CD14-positive monocyte (primary cell): ENCODE measurements at regions not wholly inside any gene's neighbourhood (a gene's known extent, or its start where the extent isn't known, plus 50 kb on each side); places are given as distances from the start of the nearest gene placed in this dataset.

ENCODE experiments used
- DNase-seq, 3 donors: peaks; one replicate each; pipeline ENCODE4 v3.0.0-alpha.2; 2011 to 2022
- H2AFZ ChIP-seq: 2 replicates; pipeline ENCODE4 v1.6.0; 2012; ENCODE audit warnings: mild to moderate bottlenecking, low read depth, low read length, inconsistent platforms; ENCODE audit not compliant: insufficient read depth, poor library complexity, severe bottlenecking
- H3K27ac ChIP-seq, 2 donors: 1 replicate in 1 of 2; 2 replicates in 1 of 2; pipeline ENCODE4 v1.5.1; 2012 to 2013; ENCODE audit warnings: low read length in 2 of 2, control low read depth in 1 of 2, inconsistent platforms in 1 of 2, low read depth in 1 of 2, mild to moderate bottlenecking in 1 of 2
- H3K27me3 ChIP-seq, 2 donors: one replicate each; pipeline versions ENCODE4 v1.6.0 to v1.6.1; 2011 to 2013; ENCODE audit warnings: low read length in 2 of 2; ENCODE audit not compliant: control insufficient read depth in 2 of 2, insufficient read depth in 2 of 2
- H3K36me3 ChIP-seq, 2 donors: replicated peaks in 1 of 2; 1 replicate in 1 of 2; 2 replicates in 1 of 2; pipeline versions ENCODE4 v1.5.1 to v1.6.1; 2012 to 2013; ENCODE audit warnings: low read length in 2 of 2, control low read depth in 1 of 2, inconsistent platforms in 1 of 2, mild to moderate bottlenecking in 1 of 2; ENCODE audit not compliant: insufficient read depth in 2 of 2, control insufficient read depth in 1 of 2
- H3K4me1 ChIP-seq, 2 donors: 1 replicate in 1 of 2; 2 replicates in 1 of 2; pipeline versions ENCODE4 v1.5.1 to v1.6.1; 2012 to 2013; ENCODE audit warnings: low read length in 2 of 2, control low read depth in 1 of 2, inconsistent platforms in 1 of 2, mild to moderate bottlenecking in 1 of 2, moderate library complexity in 1 of 2; ENCODE audit not compliant: insufficient read depth in 2 of 2, control insufficient read depth in 1 of 2
- H3K4me2 ChIP-seq: replicated peaks from 2 replicates; pipeline ENCODE3; 2012; ENCODE audit warnings: low read length, moderate library complexity, mild to moderate bottlenecking; ENCODE audit not compliant: poor library complexity, severe bottlenecking; ENCODE audit errors: extremely low read depth
- H3K4me3 ChIP-seq, 3 experiments: fragments of 200-600 bp in 1 of 3; sonication (generic) in 1 of 3; replicated peaks in 1 of 3; 1 replicate in 2 of 3; 2 replicates in 1 of 3; pipeline ENCODE4 v1.5.1; 2011 to 2013; ENCODE audit warnings: low read length in 3 of 3, mild to moderate bottlenecking in 3 of 3, control low read depth in 2 of 3, low read depth in 2 of 3, inconsistent platforms in 1 of 3, moderate library complexity in 1 of 3
- H3K79me2 ChIP-seq: 2 replicates; pipeline ENCODE4 v1.6.0; 2012; ENCODE audit warnings: mild to moderate bottlenecking, control low read depth, inconsistent platforms, low read length, moderate library complexity; ENCODE audit not compliant: insufficient read depth
- H3K9ac ChIP-seq: 2 replicates; pipeline ENCODE4 v1.6.0; 2017; ENCODE audit warnings: low read length, mild to moderate bottlenecking; ENCODE audit not compliant: insufficient read depth, poor library complexity, severe bottlenecking
- H3K9me3 ChIP-seq, 2 donors: replicated peaks in 1 of 2; 1 replicate in 1 of 2; 2 replicates in 1 of 2; pipeline versions ENCODE4 v1.5.1 to v1.6.1; 2012 to 2013; ENCODE audit warnings: low read length in 2 of 2, control low read depth in 1 of 2; ENCODE audit not compliant: control insufficient read depth in 1 of 2, insufficient read depth in 1 of 2
- H4K20me1 ChIP-seq: 2 replicates; pipeline ENCODE4 v1.6.0; 2012; ENCODE audit warnings: mild to moderate bottlenecking, low read length, control low read depth, moderate library complexity; ENCODE audit not compliant: insufficient read depth
- H3K27ac Mint-ChIP-seq, 7 donors: one replicate each; pipeline ENCODE4 v1.8.0; 2020; ENCODE audit warnings: mild to moderate bottlenecking in 7 of 7, mixed read lengths in 7 of 7, moderate library complexity in 6 of 7, inconsistent platforms in 2 of 7
- H3K27me3 Mint-ChIP-seq, 3 donors: one replicate each; pipeline ENCODE4 v1.8.0; 2021 to 2022; ENCODE audit warnings: low read depth in 3 of 3, mild to moderate bottlenecking in 3 of 3, mixed read lengths in 3 of 3, moderate library complexity in 3 of 3, inconsistent platforms in 1 of 3
- H3K36me3 Mint-ChIP-seq, 2 donors: one replicate each; pipeline ENCODE4 v1.8.0; 2020; ENCODE audit warnings: mixed read lengths in 2 of 2, inconsistent platforms in 1 of 2, mild to moderate bottlenecking in 1 of 2
- H3K4me1 Mint-ChIP-seq: one replicate; pipeline ENCODE4 v1.8.0; 2020; ENCODE audit warnings: mild to moderate bottlenecking, mixed read lengths
- H3K4me3 Mint-ChIP-seq, 2 donors: one replicate each; pipeline ENCODE4 v1.8.0; 2020; ENCODE audit warnings: mild to moderate bottlenecking in 2 of 2, mixed read lengths in 2 of 2, moderate library complexity in 1 of 2
- H3K9me3 Mint-ChIP-seq, 7 donors: one replicate each; pipeline ENCODE4 v1.8.0; 2020 to 2022; ENCODE audit warnings: mixed read lengths in 7 of 7, mild to moderate bottlenecking in 6 of 7, moderate library complexity in 6 of 7, inconsistent platforms in 2 of 7
- WGBS: methylation state at CpG from one replicate; pipeline ENCODE4 v1.1.5; 2013; ENCODE audit warnings: missing lambda C conversion rate; ENCODE audit not compliant: insufficient coverage; 5-methylcytosine and 5-hydroxymethylcytosine counted together
- intact Hi-C, 2 donors: fragments of 100-400 bp; cut with micrococcal nuclease; formaldehyde crosslinking; loops; one replicate each; pipeline versions ENCODE4 v1.15.0 to v1.15.1; 2023
- TF ChIP-seq, protein P1 (sequence below): fragments of 200-600 bp; IDR thresholded peaks from one replicate; pipeline ENCODE4 v1.8.0; 2022; ENCODE audit warnings: antibody characterized with exemption, mild to moderate bottlenecking

DNA sequence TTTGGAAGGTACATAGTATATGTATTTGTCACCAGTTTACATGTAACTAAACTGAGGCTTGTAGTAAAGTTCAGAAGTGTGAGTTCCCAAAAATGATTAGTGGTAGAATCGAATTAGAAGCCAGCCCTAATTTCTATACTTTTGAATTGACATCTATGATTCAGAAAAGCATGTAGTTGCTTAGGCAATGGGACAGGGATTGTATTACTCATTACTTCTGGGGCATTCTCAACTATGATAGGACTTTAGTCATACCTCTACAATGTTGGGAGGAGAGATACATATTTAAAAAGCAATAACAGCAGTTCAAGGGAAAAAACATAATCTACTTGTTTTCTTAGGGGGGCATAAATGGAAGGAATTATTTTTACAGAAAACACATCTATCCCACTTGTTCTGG, 277.9 kb upstream of the E2F7 start:
- no peaks in the 10 kb centered on the region for H3K9me3 ChIP-seq
- H3K27ac Mint-ChIP-seq, result no peak overlapping the region
- H3K27me3 ChIP-seq, result no peaks in the 10 kb centered on the region
- no peaks in the 10 kb centered on the region for H3K36me3 Mint-ChIP-seq
- no peak overlapping the region for H3K4me3 Mint-ChIP-seq
- TF ChIP-seq, protein P1, sequence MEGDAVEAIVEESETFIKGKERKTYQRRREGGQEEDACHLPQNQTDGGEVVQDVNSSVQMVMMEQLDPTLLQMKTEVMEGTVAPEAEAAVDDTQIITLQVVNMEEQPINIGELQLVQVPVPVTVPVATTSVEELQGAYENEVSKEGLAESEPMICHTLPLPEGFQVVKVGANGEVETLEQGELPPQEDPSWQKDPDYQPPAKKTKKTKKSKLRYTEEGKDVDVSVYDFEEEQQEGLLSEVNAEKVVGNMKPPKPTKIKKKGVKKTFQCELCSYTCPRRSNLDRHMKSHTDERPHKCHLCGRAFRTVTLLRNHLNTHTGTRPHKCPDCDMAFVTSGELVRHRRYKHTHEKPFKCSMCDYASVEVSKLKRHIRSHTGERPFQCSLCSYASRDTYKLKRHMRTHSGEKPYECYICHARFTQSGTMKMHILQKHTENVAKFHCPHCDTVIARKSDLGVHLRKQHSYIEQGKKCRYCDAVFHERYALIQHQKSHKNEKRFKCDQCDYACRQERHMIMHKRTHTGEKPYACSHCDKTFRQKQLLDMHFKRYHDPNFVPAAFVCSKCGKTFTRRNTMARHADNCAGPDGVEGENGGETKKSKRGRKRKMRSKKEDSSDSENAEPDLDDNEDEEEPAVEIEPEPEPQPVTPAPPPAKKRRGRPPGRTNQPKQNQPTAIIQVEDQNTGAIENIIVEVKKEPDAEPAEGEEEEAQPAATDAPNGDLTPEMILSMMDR, result no peak
- no peak overlapping the region for H2AFZ ChIP-seq
- H3K4me1 ChIP-seq, result no peaks in the 10 kb centered on the region
- no peak overlapping the region for H3K9ac ChIP-seq
- H3K4me2 ChIP-seq, result no peak overlapping the region
- peaks cover 0 to 7% (median 3%) of the 10 kb centered on the region in 3 donors for H3K27me3 Mint-ChIP-seq
- no peak for DNase-seq
- H3K27ac ChIP-seq, result no peak overlapping the region
- no peaks in the 10 kb centered on the region for H3K36me3 ChIP-seq
- H3K4me3 ChIP-seq, result no peak overlapping the region
- no CpG with 5 or more reads among the region's 1 CpG for WGBS
- peaks cover 0 to 2% (median 2%) of the 10 kb centered on the region in 7 donors for H3K9me3 Mint-ChIP-seq
- intact Hi-C loops, result no loop called here
- H4K20me1 ChIP-seq, result no peaks in the 10 kb centered on the region
- H3K4me1 Mint-ChIP-seq, result no peaks in the 10 kb centered on the region
- H3K79me2 ChIP-seq, result no peaks in the 10 kb centered on the region

DNA sequence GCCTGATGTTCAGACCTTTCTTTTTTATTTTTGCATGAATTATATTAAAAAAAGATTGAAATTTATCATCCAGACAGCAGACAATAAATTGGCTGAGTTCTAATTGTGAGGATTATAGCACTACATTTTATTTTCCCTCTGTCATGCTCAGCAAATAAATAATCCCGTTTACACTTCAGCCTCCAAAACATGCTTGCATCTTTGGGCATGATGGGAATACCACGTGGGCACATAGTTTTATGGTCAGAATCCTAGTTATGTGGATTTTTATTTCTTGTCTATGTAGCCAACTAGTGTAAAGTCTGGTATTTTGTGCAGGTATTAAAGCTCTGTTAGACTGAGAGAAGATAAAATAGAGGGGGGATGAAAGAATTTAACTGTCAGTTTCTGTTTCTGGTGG, 276.9 kb upstream of the E2F7 start:
- Histone ChIP-seq H2AFZ (no peak overlapping the region), H3K9me3 (no peaks in the 10 kb centered on the region), H3K36me3 (no peaks in the 10 kb centered on the region), H3K79me2 (no peaks in the 10 kb centered on the region), H3K4me2 (no peak overlapping the region), H3K27ac (no peak overlapping the region), H3K9ac (no peak overlapping the region), H4K20me1 (no peaks in the 10 kb centered on the region), H3K27me3 (no peaks in the 10 kb centered on the region), H3K4me1 (no peaks in the 10 kb centered on the region), H3K4me3 (no peak overlapping the region)
- Mint-ChIP-seq H3K4me1 (no peaks in the 10 kb centered on the region), H3K9me3 (peaks cover 0 to 2% (median 2%) of the 10 kb centered on the region in 7 donors), H3K36me3 (no peaks in the 10 kb centered on the region), H3K27me3 (peaks cover 0 to 7% (median 2%) of the 10 kb centered on the region in 3 donors), H3K4me3 (no peak overlapping the region), H3K27ac (no peak overlapping the region)
- intact Hi-C loops, result no loop called here
- no CpG with 5 or more reads among the region's 2 CpGs for WGBS
- DNase-seq, result no peak
- TF ChIP-seq, protein P1, result no peak
